HG02763 (cell line): ENCODE measurements at regions not wholly inside any gene's neighbourhood (a gene's known extent, or its start where the extent isn't known, plus 50 kb on each side); places are given as distances from the start of the nearest gene placed in this dataset.

Experiments used
- ATAC-seq: cut with Tn5 transposase; IDR thresholded peaks from one replicate; pipeline ENCODE4 v1.9.1; 2021; ENCODE audit warnings: mild to moderate bottlenecking, moderate library complexity; ENCODE audit not compliant: unreplicated experiment

DNA sequence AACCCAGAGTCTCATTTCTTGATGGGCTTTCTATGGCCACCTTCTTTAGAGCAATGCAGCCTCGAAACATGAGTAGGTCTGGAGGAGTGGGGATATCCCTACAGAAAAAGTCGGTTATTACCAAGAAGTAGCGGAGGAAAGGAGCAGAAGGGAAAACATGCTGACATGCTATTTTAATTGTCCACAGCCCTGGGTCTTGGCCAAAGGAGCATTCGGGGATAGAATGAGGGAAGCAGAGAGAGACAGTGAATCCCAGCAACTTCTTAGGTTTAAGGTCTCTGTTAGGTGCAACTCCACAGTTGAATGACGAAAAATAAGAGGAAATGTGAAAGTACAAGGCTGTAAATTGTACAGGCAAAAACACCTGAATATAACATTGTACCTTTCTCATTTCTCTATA, 506.7 kb upstream of the CDH18 start:
- ATAC-seq = no peak

DNA sequence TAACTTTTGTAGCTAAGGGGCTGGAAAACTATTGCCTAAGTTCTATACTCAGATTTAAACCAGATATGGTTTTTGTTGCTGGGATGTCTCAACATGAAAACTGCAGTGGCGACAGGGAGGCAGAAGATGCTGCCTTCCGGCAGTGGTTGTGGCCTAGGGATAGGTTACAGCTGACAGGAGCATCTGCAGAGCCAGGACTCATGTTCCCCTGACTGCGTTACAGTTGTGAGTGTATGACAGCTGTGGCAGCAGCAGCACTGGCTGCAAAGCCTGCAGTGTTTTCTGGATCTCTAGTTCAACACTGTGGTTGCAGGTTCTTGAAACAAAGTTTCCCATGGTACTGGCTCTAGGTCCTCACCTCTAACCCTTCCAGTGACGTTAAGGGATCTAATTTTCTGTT, 498.8 kb upstream of the CDH18 start:
- ATAC-seq = no peak

DNA sequence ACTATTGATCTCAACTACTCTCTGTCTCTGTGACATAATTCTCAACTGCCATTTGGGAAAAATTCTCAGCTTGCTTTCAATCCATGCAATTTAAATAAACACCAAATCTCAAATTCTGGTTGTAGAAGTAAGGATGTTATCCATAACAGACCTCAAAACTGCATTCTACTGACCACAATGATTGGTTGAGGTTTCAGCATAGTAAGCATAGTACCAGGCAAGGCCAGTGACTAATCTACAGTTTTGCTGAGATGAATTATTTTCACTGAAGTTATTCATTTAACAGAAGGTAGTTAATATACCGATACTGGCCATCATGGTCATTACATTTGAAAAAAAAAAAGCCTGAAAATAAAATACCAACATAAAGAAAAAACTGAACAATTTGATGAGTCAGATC, 488.0 kb upstream of the CDH18 start:
- no peak for ATAC-seq

DNA sequence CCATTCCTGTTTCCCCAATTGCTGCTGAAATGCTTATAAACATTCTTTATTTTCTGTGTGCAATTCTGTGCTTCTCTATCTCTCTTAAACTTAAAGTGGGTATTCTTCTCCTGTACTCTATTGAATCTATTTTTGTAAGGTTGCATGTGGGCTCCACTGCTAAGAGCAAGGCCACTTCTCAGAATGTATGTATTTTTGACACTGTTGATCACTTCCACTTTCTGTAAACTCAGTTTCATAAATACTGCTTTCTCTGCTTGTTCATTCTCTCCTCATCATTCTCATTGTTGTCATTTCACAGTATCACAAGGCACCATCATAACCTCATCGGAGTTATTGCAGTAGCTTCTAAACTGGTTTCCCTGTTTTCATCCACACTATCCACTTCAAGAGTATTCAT, 483.0 kb upstream of the CDH18 start:
- no peak for ATAC-seq

DNA sequence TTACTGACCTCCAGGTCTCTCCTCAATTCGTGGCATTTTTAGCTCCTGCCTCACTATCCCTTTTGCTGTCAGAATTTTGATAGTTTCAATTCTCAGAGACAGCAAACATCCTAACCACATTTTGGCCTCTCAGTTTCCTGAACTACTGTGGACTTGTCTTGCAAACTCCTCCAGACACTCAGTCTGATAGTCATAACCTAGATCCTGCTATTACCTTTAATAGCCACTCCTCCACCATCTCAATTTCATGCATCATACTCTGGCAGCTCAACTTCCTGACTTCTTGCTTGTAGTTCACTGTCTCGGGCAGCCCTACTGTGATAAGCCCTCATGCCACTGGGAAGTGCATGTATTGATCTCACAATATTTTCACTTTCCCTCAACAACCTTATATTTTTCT, 481.8 kb upstream of the CDH18 start:
- no peak for ATAC-seq

DNA sequence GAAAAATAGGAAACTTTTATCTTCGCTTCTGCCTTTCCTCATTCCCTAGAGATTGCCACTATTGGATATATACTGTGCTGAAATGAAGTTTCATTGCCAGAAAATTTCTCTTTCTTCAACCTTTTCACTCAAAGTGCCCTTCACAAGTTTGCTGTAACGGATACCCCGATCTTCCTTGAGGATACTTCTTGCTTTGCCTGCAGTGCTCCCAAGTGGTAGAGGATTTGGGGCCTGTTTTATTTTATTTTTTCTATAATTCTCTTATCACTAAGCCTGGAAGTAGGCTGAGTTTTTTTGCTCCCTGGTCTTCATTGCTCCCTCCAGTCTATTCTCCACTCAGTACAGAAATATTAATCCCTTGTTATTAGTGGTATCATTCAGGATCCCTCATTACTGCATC, 481.4 kb upstream of the CDH18 start:
- ATAC-seq = no peak

DNA sequence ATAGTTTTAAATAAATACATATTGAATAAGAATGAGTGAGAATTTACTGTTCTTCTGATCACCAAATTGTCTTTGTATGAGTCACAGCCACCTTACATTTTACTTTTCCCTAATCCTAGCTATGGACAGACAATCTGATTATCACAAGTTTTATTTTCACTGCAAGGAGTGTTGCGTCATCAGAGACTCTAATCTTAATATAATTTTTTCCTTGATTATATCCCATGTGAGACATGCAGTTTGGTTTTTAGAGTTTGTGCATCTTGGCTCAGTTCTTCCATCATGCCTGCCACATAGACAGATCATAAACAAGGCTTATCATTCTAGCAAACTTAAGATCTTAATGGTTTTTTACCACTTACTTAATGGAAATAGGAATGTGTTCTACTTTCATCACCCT, 478.5 kb upstream of the CDH18 start:
- no peak for ATAC-seq

DNA sequence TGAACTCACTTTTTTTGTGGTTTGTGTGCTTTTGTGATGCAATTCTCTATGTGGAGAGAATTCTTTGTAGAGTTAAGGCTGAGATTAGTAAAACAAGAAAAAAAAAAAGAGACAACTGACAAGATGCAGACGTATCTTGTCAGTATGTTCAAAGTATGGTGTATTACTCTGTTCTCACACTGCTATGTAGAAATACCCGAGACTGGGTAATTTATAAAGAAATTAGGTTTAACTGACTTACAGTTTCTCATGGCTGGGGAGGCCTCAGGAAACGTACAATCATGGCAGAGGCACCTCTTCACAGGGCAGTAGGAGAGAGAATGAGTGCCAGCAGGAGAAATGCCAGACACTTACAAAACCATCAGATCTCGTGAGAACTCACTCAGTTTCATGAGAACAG, 475.2 kb upstream of the CDH18 start:
- no peak for ATAC-seq

DNA sequence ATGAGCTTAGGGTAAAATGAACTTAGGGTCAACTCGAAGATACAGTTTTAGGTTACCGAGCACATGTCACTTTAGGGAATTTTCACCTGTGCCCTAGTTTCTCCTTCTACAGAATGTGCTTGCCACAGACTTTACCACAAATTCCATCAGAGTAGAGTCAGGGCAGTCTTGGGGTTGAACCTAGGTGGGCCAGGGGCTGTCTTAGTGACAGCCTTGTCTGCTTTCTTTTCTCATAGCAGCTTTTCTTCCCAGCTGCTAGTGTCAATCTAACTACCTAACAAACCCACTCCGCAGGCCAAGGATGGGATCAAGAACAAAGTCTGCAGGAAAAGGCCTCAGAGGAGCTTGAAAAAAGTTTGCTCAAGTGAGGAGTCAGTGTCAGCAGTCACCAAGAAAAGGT, 458.1 kb upstream of the CDH18 start:
- ATAC-seq = no peak

DNA sequence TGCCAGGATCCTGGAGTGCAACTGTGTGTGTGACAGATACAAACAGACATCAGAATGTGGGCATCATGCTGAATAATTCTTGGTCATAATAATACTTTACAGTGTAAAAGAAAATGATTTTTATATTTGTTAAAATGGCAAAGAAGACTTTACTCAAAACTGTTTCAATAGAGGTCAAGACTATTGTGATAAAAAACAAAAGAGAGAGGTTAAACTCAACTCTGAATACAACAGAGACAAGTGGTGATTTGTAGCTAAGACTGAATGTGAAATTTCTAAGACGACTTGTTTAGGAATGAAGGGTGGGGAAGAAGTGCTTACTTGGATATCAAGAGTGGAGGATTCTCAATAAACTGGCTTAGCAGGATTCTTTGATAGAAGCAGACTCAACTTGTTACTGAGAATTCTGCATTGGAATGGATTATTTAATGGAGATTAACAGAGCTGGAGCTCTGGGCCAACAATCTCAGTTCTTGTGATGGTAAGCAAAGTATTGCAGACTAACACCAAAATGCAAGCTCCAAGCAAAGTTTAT, 457.4 kb upstream of the CDH18 start:
- no peak for ATAC-seq

DNA sequence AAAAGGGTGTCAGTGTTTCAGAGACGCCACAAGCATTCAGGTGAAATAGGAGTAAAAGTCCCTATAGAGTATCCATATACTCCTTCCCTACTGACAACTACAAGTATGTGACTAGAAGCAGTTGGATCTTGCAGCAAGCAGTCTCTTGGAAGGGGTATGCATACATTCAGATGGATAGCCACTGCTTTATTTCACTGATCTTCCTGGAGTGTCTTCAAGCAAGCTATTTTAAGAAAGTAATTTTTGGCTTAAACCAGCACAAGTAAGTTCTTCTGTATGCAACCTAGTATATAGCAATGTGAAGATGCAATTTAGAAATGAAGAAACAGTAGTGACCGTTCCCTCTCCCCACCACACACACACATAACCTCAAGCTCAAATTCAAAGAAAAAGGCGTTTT, 446.8 kb upstream of the CDH18 start:
- ATAC-seq = no peak

DNA sequence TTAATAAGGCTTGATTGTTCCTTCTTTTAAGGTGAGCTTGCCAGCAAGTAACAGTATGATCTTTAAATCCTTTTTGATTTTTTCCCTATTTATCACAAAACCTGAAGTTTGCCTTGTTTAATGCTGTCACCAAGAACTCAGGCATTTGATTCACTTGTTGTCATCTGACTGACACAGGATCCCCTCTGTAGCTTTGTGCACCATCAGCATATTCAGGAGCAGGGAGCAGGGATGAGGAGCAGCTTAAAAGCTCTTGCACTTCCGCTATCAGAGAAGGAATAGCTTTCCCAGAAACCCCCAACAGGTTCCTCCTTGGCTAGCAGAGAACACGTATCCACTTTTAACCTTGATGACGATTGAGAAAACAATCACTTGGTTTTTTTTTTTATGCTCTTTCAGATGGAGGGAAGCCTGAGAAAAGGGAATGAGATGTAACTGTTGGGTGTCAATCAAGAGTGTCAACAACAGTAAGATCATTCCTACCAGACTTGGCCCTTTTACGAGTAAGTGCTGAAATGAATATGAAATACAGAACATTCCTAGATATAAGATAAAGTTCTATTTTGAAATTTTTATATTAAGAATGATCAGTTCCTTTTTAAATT, 433.1 kb upstream of the CDH18 start:
- no peak for ATAC-seq
